ENCODE measurements at regions not wholly inside any gene's neighbourhood (a gene's known extent, or its start where the extent isn't known, plus 50 kb on each side); places are given as distances from the start of the nearest gene placed in this dataset.

DNA sequence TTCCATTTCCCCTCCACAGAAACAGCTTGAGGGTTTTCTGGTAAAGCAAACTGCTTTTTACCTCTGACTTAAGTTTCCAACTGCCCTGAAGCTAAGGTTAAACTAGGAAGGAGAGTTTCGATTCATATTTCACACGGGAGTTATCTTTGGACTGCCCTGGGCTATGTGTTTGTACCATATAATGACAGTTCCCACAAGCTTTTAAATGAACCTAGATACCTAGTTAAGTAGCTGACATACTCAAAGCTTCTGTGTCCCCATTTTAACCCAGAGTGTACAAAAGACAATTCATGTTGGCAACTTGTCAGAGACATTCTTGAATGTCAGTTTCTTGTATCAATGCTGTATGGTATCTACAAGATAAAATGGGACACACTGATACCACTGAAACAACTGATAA is 1296.6 kb upstream of the IGFBP7 start:
- no peak for DNase-seq (ENCODE audit: low read depth)
- no peak overlapping the region for H3K4me3 ChIP-seq (ENCODE audit: low read depth, low read length)
- TF ChIP-seq, protein P1, sequence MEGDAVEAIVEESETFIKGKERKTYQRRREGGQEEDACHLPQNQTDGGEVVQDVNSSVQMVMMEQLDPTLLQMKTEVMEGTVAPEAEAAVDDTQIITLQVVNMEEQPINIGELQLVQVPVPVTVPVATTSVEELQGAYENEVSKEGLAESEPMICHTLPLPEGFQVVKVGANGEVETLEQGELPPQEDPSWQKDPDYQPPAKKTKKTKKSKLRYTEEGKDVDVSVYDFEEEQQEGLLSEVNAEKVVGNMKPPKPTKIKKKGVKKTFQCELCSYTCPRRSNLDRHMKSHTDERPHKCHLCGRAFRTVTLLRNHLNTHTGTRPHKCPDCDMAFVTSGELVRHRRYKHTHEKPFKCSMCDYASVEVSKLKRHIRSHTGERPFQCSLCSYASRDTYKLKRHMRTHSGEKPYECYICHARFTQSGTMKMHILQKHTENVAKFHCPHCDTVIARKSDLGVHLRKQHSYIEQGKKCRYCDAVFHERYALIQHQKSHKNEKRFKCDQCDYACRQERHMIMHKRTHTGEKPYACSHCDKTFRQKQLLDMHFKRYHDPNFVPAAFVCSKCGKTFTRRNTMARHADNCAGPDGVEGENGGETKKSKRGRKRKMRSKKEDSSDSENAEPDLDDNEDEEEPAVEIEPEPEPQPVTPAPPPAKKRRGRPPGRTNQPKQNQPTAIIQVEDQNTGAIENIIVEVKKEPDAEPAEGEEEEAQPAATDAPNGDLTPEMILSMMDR (IDR thresholded peaks at IDR 0.05; ENCODE audit: insufficient read depth, low read depth, low read length, missing control alignments): no peak

DNA sequence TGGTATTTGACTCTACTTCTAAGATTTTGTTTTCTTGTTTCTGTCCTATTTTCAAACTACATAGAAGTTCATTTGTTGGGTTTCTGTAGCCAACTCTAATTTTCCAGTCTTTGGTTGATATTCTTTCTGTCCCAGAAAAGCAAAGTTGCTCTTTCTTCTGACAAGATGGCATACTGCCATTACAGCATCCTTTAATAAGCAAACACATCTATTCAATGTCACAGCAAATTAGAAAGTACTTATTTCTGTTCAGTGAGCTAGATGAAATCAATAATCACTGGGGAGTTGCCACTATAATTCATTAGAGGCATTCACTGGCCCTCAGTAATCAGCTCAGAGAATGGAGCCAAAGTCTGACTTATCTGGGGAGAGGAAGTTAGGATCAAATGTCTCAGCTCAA is 1258.0 kb upstream of the IGFBP7 start:
- TF ChIP-seq, protein P1 (IDR thresholded peaks at IDR 0.05; ENCODE audit: insufficient read depth, low read depth, low read length, missing control alignments): no peak
- no peak overlapping the region for H3K4me3 ChIP-seq (ENCODE audit: low read depth, low read length)
- DNase-seq (ENCODE audit: low read depth): no peak

DNA sequence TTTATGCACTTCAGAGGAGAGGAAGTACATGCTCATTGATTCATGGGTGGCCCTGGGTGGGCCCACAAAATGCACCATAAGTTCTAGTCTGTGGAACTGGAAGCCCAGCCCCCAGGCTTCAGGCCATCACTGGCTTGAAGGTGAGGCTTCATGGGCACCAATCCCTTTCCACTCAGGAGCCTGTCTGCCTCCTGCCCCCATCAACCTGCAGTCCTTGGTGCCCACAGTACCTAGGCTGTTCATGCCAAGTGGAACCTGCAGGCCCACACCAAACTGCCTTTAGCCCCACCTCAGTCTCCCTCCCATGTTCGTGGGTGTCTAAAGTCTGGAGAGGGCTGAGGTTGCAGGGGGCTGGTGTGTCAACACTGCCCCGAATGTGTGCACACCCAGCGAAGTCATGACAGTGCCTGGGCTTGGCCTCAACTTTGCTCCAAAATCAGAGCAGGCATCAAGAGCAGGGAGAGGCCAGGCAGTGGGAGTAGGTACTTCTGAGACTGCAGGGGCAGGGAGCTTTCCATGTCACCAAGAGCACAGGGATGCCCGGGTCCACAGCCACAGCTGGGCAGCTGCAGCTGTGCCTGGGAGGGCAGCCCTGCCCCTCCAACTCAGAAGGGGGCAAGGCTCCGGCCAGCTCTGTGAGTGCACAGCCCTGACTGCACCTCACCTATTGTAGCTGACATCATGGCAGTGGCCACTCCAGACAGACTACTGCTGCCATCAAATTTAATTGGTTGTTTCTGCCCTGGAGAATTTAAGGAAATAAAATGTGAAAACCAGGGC is 1250.4 kb upstream of the IGFBP7 start:
- no peak overlapping the region for H3K4me3 ChIP-seq (ENCODE audit: low read depth, low read length)
- DNase-seq (ENCODE audit: low read depth): no peak
- TF ChIP-seq, protein P1 (IDR thresholded peaks at IDR 0.05; ENCODE audit: insufficient read depth, low read depth, low read length, missing control alignments): no peak

DNA sequence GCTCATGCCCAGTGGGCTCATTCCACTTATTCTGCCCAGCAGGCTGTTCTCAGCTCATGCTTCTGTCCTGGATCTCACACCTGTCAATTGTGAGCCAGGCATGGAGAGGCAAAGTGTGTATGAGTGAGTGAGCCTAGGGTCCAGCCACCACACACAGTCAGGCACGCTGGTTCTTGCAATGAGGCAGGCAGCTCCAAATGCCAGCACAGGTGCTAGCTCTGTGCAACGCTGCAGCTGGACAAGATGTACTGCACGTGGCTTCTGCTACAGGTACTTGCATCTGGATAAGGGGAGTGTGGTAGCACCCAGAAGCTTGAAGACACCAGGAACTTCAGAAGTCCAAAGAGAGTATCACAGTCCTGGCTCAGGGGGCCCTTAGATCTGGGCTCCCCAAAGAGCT is 1249.4 kb upstream of the IGFBP7 start:
- H3K4me3 ChIP-seq (ENCODE audit: low read depth, low read length): no peak overlapping the region
- TF ChIP-seq, protein P1 (IDR thresholded peaks at IDR 0.05; ENCODE audit: insufficient read depth, low read depth, low read length, missing control alignments): no peak
- DNase-seq (ENCODE audit: low read depth): no peak

DNA sequence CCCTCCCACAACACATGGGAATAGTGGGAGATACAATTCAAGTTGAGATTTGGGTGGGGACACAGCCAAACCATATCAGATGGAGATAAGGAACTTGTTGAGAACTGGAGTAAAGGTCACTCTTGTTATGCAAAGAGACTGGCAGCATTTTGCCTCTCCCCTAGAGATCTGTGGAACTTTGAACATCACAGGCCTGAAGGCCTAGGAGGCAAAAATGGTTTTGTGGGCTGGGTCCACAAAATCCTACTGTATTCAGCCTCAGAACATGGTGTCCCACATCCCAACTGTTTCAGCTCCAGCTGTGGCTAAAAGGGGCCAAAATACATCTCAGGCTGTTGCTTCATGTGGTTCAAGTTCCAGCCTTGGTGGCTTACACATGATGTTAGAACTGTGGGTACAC is 1247.8 kb upstream of the IGFBP7 start:
- TF ChIP-seq, protein P1 (IDR thresholded peaks at IDR 0.05; ENCODE audit: insufficient read depth, low read depth, low read length, missing control alignments): no peak
- no peak overlapping the region for H3K4me3 ChIP-seq (ENCODE audit: low read depth, low read length)
- DNase-seq (ENCODE audit: low read depth): no peak

DNA sequence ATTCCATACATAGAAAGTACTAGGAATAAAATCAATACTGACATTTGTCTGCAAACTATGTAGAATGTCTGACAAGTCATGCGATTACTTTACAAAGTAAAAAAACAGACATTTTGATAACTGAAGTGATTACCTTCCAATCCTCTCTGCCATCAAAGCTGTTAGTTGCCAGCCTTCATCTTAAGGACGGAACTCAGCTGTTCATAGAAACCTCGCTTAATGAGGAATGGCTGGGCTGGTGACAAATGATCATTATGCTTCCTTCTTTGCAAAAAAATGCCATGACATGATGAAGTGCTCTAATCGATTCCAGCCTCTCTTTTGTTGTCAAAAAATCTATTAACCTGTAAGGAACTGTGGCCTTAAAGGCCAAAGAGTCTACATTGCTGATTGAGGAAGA is 1214.9 kb upstream of the IGFBP7 start:
- TF ChIP-seq, protein P1 (IDR thresholded peaks at IDR 0.05; ENCODE audit: insufficient read depth, low read depth, low read length, missing control alignments): no peak
- DNase-seq (ENCODE audit: low read depth): no peak
- H3K4me3 ChIP-seq (ENCODE audit: low read depth, low read length): no peak overlapping the region

DNA sequence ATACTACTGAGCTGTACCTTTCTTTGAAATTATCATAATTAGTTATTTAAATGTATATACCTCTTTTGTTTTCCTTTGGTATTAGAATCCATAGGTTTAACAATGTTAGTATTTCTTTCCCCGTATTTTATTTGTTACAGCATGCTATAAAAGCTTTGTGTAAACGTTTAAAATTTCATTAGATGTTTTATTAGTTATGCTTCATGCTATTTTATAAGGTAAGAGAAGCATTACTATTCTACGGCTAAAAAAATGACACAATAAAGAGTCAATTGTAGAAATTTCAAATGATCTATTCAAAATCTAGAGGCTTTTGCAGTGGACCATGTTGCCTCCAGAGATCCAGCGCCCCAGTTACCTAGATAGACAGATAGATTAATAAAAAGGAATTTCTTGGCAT is 1203.3 kb upstream of the IGFBP7 start:
- TF ChIP-seq, protein P1 (IDR thresholded peaks at IDR 0.05; ENCODE audit: insufficient read depth, low read depth, low read length, missing control alignments): no peak
- no peak for DNase-seq (ENCODE audit: low read depth)
- no peak overlapping the region for H3K4me3 ChIP-seq (ENCODE audit: low read depth, low read length)

Data from GM12865 (cell line).